HG02571 (cell line): ENCODE measurements at regions not wholly inside any gene's neighbourhood (a gene's known extent, or its start where the extent isn't known, plus 50 kb on each side); places are given as distances from the start of the nearest gene placed in this dataset.

Source experiments
- ATAC-seq: cut with Tn5 transposase; IDR thresholded peaks from one replicate; pipeline ENCODE4 v1.9.1; 2021; ENCODE audit warnings: mild to moderate bottlenecking, moderate library complexity; ENCODE audit not compliant: unreplicated experiment

DNA sequence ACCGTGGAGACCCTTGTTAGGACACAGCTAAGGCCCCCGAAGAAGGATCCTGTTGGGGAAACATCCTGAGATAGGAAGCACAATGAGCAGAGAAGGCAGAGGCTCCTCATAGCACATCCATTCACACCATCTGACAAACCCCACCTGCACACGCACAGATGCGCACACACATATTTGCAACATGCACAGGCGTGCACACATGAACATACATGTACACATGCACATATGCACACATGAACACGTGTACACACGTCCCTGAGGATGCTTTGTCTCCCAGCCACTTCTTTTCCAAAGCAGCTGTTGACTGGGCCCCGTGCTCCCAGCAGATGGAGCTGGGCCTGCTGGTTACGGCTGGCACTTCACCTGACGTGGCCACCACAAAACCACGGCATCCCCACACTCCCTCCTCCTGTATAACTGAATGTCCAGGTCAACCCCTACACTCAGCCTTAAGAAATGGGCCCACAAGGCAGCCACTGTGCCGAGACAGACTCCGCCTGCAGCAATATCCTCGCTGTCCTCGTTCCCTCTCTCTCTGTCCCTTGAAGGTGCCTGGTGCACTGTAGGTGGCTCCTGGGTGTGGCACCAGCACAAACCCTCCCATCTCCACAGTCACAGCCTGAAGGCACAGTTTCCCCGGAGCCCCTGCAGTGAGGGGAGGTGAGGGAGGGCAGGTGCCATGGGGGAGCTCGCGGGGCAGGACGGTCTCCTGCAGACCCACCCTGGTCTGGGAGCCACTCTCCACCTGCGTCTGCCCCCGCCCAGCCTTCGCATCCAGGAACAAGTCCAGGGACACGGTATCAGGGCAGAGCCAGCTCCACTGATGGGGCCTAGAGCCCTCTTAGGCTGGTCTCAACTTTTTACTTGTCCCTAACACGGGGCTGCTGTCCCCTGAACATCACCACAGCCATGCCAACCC is 183.0 kb downstream of the RBFOX3 start:
- no peak for ATAC-seq

DNA sequence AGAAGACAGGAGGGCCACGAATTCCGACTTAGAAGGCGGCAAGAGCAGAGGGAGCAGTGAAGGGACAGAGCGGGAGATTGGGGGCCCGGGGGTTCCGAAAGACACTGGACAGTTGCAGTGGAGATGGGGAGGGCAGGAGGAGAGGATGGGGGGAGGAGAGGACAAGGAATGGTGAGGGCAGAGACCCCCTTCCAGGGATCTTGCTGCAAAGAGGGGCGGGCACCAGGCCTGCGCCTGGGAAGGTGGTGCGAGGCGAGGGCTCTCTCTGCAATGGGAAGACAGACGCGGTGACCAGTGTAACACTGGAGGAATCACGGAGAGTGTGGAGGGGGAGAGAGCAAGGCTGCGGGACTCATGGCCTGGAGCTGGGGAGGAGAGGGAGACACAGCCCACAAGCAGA is 185.2 kb downstream of the RBFOX3 start:
- ATAC-seq = no peak

DNA sequence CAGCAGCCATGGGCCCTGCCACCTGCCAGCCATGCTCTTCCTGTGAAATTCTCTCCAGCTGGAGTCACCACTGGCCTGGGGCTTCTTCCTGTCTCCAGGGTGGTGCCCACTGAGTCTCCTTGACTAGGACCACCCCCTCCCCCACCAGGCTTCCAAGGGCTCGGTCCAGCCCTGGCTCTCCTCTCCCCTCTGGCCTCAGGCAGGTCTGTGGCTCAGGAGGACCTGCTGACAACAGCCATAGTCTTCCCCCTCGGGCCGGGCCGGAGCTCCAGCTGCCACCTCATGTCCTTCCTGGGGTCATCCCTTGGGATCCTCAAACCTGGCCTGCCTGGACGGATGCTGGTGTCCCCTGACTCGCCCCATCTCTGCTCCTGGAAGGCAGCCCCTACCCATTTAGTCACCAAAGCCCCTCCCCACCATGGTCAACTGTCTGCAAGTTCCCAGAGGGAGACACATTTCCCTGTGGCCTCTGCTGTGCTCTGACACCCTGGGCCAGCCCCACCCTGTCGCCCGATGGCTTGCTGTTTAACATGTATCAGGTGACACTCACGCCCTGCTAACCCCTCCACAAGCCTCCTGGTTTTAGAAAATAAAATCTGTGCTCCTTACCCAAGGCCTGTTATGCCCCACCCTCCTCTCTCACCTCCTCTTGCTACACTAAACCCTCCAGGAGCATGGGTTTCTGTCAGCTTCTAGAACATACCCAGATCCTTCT is 186.2 kb downstream of the RBFOX3 start:
- no peak for ATAC-seq

DNA sequence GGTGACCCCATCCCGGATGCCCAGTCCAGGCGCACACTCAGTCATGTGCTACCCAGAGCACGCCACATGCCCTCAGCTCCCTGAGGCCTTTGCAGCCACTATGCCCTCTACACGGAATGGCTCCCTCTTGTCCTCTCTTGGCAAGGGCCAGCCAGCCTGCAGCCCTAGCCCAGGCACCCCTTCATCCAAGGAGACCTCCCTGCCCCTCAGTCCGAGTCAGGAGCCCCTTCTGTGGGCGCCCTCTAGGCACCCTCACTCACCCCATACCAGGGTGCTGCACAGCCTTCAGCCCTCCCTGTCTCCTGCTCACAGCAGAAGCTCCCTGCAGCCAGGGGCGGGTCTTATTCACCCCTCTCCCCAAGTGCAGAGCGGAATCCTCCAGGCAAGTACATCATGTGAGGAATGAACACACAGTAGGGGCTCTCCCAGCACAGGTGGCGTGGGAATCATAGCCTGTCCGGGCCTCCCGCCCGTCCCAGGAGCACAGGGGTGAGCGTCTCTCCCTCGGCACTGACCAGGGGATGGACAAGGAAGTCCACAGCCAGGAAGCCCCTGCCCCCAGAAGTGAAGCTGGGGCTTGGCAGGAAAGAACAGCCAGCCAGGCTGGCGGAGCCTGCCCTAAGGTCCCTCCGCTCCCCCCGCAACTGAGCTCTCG is 186.9 kb downstream of the RBFOX3 start:
- no peak for ATAC-seq

DNA sequence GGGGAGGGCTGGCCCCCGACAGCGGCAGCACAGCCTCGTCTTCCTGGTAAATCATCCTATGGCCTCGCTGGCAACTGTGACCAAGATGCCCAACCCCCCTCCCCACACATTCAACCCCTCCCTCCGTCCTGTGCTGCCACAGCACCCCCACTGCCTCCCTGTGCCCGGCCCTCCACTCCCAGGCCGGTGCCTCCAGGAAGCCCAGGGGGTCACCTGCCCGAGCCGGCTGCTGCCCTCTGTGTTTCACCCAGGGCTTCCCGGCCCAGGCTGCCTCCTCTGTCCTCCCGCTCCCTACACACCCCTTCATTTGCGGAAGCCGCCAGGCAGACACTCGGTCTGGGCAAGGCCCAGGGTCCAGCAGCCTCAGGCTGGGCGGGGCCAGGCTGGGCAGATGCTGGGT is 188.6 kb downstream of the RBFOX3 start:
- no peak for ATAC-seq

DNA sequence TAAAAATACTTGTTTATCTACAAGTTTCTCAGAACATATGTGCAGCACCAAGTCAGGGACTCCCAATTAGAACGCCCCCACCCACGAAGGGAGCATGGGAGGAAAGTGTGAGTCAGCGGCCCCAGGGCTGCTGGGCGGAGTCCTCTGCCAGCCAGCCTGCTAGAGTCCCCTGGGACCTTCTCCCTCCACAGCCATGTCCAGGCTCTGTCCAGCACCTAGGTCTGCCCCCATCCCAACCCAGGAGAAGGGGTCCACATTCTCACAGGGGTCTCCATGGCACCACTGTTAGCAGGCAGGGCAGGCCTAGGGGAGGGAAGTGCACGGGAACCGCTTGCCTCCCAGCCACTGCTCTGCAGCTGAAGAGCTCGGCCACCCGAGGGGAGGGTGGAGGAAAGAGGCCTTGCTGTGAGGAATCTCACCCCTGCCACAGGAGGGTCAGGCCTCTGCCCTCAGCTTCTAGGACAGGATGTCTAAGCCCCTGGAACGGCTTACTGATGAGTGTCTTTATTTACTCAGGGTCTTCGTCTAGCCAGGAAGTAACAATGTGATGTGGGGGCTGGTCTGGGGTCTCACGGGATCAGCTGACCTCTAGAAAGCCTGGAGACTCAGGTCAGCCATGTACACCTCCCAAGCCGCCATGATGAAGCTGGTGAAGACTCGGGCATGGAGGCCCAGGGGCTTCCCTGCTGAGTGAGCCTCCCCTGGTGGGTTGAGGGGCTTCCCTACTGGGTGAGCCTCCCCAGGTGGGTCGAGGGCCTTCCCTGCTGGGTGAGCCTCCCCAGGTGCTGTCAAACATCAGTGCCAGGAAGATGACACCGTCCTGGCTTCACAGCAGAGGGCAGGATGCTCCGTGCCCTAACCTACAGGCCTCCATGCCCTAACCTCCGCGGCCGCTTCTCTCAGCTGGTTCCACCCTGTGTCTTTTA is 190.3 kb downstream of the RBFOX3 start:
- no peak for ATAC-seq

DNA sequence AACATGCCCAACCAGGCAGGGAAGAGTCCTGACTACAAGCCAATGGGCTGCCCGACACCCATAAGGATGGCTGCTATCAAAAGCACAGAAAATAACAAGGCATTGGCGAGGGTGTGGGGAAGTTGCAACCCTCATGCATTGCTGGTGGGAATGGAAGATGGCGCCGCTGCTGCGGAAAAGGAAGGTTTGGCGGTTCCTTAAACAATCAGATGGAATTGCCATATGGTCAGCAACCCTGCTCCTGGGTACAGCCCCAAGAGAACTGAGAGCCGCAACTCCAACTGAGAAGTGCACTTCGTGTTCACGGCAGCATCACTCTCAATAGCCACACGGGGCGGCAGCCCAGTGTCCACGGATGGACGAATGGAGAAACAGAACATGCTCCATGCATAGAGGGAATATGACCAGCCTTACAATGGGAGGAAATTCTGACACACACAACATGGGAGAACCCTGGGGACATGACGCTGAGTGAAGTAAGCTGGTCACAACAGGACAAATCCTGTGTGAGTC is 193.3 kb downstream of the RBFOX3 start:
- ATAC-seq = no peak

DNA sequence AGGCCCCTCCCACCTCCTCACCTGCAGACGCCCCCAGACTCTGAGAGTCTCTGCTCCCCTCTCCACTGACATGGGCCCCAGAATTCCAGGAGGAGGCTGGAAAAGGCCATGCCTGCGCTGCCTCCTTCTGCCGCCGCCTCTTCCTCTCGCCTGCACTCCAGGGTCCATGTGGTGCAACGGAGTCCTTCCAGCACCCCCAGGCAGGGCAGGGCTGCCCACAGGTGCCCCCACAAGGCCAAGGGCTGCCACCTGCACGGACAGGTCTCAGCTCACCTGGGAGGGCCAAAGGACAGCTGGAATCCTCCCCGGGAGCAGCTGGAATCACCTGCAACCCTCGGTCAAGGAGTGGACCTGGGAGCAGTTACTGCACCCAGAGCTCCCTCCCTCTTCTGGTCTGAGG is 194.9 kb downstream of the RBFOX3 start:
- ATAC-seq = no peak

DNA sequence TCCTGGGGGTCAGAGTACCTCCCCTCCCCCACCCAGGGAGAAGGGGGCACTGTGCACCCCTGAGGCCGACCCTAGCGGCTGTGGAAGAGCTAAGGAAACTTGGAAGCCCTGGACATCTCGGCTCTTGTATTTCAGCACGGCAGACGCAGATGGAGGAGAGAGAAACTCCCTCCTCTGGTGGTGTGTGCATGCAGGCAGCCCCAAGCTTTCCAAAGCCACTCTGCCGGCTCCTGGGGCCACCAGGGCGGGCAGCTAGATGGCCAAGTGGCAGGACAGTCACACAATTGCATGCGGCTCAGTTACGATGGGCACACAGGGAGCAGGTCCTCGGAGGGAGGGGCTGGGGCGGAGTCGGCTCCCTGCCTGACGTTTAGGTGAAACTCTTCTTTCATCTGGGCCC is 195.5 kb downstream of the RBFOX3 start:
- ATAC-seq = no peak

DNA sequence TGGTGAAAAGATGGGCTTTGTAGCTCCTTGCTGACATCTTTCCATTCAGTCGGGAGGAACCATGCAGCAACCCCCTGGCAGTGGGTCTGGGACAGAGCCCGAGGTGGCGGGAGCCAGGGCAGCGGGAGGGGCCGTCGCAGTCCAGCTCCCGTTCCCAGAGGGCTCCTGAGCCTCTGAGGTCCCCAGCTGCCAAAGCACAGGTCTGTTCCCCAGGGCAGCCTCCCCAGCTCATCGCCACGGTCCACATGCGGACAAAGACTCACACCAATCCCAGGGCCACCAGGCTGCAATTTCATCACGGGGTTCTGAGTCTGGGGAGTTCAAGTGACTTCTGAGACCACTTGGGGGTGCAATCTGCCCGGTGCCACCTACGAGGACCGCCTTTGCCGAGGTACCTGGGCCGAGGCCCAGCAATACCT is 196.0 kb downstream of the RBFOX3 start:
- no peak for ATAC-seq

DNA sequence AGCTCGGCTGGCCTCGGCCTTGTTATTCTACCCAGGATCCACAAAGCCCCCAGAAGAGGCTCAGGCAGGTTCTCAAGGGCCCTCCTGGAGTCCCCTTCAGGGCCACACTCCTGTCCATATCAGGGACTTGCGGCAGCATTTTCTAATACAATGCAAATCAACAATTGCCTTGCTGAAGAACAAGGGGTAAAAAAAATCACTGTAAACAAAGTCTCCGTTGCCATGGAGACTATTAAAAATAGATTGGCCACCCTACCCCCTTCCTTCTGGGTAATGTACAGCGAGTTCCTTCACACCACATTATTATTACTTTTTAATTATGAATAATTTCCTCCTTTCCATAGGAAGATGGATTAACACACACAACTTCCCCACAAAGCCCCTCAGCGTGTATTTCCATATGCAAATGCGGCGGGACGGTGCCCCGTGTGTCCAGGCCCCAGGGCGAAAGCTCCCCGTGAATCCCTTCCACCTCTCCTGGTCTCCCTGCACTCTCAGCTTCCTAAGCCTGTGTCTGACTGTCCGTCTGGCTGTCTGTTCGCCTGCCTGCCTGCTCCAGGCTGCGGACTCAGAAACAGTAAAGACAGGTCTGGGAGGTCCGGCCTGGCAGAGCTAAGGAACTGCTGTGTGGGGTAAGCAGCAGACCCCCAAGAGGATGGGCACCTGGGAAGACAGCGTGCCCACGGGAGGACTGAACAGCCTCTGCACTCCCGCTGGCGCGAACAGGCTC is 196.6 kb downstream of the RBFOX3 start:
- no peak for ATAC-seq

DNA sequence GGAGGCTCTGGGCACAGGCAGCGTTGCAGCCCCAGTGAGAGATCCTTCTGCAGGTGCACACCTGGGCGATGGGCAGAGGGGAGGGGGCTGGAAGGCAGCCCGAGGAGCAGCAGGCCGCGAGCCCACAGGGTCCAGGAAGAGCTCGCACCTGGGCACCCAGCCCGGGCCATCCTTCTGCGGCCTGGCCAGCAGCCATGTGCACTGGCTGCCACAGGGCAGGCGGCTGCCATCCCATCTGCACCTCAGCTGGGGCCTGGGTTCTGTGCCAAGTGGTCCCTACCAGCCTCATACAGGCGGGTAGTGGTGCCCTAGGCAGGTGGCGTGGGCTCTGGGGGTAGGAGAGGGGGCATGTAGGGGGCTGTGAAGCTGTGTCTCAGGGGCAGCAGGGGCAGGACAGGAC is 197.2 kb downstream of the RBFOX3 start:
- ATAC-seq = no peak

DNA sequence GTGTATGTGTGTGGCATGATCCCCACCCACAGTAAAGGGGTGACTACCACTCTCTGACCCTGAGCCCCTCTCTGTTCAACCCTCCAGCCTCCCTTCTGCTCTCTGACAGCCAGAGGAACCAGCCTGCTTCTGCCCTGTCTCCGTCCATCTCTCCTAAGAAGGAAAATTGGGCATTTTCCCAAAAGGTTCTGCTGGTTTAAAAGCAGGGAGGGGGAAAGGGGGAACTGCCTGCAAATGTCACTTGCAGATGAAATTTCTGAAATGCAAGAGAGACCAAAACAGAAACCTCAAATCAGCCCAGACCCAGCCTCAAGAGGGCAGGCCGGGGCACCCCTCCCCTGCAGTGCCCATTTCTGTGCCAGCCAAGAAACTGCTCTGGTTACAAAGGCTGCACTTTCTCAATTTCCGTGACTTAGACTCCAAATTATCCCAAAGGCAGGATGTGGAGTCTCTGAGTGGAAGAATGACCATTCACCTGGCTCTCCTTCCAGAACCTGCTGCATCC is 197.9 kb downstream of the RBFOX3 start:
- no peak for ATAC-seq

DNA sequence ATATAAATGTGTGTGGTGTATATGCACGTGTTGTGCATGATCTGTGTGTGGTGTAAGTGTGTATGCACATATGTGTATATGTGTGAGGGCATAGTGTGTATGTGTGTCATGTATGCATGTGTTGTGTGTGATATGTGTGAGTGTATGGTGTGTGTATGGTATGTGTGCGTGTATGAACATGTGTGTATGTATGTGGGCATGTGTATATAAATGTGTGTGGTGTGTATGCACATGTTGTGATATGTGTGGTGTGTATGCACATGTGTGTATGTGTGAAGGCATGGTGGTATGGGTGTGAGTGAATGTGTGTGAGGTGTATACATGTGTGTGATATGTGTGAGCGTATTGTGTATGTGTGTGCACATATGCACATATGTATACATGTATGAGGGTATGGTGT is 198.7 kb downstream of the RBFOX3 start:
- no peak for ATAC-seq

DNA sequence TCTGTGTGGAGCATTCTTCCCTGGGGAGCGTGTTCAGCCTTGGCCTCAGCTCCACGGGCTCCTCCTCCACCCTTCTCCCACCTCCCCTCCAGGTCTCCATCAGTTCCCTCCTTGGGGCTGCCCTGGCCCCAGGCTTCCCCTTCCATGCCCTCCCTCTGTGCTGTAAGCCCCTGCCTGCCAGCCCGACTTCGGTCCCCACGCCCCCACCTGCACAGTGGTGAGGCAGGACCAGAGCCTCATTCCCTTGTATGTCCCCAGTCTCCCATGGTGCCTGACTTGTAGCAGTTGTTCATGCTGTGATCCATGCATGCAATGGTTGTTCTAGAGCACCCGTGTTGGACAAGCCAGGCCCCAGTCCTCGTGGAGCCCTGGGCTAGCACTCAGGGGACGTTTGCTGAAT is 199.4 kb downstream of the RBFOX3 start:
- no peak for ATAC-seq

DNA sequence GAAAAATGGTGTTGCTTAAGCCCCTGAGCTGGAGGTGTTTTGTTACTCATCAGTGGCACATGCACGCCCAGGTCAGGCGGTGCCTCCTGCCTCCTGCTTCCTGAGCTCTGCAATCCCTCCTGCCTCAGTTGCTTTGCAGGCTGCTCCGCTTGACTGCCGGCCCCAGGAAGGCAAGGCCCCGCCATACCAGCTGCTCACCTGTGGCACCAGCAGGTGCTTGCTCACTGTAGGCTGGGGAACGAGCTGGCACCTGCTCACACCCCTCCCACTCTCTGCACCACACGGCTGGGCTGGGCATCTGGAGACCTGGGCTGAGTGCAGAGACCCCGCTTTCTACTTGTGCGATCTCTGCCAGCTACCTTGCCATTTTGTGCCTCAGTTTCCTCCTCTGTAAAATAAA is 200.2 kb downstream of the RBFOX3 start:
- ATAC-seq = no peak

DNA sequence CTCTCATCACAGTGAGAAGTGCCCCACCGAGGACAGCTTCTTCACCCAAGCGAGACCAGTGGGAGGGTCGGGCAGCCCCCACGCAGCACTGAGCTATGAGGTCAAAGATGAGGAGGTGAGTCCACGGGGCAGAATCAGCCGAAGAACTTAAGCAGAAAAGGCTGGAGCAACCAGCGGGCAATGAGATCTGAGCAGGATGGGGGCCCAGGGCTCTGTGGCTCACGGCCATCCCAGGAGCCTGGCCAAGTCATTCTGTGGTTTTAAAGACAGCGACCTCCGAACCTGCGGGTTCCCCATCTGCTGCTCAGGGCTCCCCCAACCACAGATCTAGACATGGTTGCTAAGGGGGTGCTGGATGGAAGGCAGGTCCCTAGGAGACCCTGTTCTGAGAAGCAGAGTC is 202.6 kb downstream of the RBFOX3 start:
- ATAC-seq = no peak

DNA sequence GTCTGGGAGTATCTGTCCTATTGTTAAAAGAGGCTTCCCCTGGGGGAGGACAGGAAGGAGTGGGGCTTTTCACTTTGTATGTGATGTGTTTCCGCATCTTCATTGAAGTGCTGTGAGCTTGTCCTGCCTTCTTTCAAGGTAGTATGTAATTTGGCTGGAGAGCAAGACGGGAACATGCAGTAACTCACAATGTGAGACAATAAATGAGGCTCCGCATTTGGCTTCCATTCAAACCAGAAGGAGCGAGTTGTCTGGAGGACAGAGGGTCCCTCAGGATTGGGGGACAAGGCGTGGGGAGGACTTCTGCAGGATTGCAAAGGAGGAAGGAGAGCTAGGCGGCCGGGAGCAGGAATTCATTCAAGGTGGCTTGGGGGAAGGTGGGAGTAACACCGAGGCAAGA is 203.5 kb downstream of the RBFOX3 start:
- no peak for ATAC-seq

DNA sequence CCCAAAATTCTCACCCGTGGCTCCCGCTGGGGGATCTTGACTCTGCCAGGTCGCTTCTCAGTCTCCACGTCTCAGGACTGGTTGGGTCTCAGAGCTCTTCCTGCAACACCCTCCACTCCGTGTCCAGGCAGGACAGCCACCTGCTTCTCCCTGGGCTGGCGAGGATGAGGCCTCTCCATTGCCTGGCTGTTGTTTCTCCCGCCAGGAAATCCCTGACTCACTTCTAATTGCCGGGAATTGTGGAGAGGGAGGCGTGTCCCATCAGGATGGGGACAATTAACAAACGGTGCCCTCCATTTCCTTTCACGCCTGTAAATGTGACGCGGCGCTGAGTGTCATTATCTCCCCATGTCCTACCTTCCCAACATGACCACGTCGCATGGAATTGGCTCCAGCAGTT is 204.5 kb downstream of the RBFOX3 start:
- ATAC-seq = no peak

DNA sequence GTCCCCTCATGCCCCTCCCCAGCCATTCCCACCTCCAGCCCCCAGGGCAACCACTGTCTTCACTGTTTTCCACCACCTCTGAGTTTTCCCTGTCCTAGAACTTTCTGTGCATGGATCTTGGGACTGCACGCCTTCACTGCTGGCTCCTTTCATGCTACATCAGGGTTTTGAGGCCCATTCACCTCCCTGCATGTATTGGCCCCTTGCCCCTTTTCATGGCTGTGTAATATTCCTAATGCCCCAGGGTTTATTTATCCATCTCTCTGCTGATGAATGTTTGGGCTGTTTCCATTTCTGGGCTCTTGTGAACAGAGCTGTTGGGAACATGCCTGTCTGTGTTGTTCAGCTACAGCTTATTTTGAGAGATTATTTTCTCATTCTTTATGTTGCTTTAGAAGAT is 205.0 kb downstream of the RBFOX3 start:
- ATAC-seq = no peak
